GM12864 (cell line): ENCODE measurements at regions not wholly inside any gene's neighbourhood (a gene's known extent, or its start where the extent isn't known, plus 50 kb on each side); places are given as distances from the start of the nearest gene placed in this dataset.

Experiments
- DNase-seq: peaks from one replicate; pipeline ENCODE4 v3.0.0-alpha.2; 2011; ENCODE audit warnings: low read depth
- H3K4me3 ChIP-seq: 2 replicates; pipeline ENCODE4 v1.5.1; 2011; ENCODE audit warnings: mild to moderate bottlenecking, low read depth, low read length, control low read depth
- TF ChIP-seq, protein P1 (sequence below): IDR thresholded peaks from 2 replicates; pipeline ENCODE4 v1.5.1; 2011; ENCODE audit warnings: low read depth, mild to moderate bottlenecking, moderate library complexity, low read length, control low read depth, inconsistent platforms; ENCODE audit errors: missing control alignments

DNA sequence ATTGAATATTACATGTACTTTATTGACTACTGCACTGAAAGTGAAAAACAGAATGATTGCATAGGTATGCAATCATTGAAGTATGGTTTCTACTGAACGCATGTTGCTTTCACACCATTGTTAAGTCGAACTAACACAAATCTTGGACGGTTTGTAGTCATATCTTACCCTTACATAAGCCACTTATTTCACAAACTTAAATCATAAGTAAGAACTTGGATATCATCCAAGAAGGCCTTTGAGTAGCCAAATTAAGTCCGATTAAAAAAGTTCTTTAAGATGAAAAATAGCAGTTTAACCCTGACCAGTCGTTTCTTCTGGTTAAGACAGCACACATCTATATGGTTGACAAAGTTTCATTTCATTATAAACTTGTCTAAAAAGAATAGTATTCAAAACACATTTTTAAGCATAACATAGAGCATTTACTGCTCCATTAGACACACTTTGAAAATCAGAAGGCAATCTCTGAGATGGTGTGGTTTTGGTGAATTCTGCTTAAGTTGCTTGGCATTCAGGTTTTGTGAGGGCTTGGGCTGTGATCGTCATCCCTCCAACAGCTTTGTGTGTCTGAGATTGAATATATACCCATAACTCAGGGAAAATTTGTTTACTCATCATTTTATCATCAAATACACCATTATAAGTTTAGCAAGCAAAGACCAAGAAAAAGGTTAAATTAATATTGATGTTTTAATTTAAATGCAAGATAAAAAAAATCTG, 92.2 kb downstream of the NFKBIZ start:
- TF ChIP-seq, protein P1, sequence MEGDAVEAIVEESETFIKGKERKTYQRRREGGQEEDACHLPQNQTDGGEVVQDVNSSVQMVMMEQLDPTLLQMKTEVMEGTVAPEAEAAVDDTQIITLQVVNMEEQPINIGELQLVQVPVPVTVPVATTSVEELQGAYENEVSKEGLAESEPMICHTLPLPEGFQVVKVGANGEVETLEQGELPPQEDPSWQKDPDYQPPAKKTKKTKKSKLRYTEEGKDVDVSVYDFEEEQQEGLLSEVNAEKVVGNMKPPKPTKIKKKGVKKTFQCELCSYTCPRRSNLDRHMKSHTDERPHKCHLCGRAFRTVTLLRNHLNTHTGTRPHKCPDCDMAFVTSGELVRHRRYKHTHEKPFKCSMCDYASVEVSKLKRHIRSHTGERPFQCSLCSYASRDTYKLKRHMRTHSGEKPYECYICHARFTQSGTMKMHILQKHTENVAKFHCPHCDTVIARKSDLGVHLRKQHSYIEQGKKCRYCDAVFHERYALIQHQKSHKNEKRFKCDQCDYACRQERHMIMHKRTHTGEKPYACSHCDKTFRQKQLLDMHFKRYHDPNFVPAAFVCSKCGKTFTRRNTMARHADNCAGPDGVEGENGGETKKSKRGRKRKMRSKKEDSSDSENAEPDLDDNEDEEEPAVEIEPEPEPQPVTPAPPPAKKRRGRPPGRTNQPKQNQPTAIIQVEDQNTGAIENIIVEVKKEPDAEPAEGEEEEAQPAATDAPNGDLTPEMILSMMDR: no peak
- H3K4me3 ChIP-seq: no peak overlapping the region

DNA sequence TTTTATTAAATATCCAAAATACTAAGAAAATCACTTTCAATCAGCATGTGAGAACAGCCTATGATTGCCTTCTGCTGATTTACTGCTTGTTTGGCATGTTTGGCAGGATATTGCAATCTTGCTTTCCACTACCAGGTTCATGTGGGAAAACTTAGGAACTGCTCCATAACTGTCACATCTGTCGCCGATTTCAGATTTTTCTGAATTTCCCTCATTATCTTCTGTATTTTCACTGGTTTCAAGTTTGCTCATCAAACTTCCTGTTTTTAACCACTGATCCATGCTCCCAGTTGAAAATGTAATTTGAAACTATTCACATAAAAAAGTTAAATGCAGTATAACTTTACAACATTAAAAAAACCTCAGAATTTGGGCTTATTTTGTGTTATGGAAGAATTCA, 93.0 kb downstream of the NFKBIZ start:
- TF ChIP-seq, protein P1: no peak
- H3K4me3 ChIP-seq: no peak overlapping the region
- DNase-seq: no peak

More for the DNA sequence above, 92.2 kb downstream of the NFKBIZ start:
- DNase-seq: no peak

DNA sequence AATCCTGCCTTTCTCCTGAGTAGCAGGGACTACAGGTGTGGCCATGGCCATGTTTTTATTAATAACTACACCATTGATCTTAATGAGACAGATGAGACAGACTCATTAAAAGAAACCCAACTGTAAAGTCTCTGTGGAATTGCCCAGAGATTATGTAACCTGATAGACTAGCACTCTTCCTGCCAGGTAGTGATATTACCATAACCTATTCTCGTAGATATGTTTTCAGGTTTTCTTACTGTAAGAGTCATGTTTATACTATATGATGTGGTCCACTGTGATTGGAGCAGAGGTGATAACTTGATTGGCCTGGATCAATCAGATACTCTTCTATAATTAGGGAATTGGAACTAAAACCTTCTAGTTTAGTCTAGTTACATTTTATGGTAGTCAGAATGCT, 93.7 kb downstream of the NFKBIZ start:
- TF ChIP-seq, protein P1: no peak
- H3K4me3 ChIP-seq: no peak overlapping the region
- DNase-seq: no peak

DNA sequence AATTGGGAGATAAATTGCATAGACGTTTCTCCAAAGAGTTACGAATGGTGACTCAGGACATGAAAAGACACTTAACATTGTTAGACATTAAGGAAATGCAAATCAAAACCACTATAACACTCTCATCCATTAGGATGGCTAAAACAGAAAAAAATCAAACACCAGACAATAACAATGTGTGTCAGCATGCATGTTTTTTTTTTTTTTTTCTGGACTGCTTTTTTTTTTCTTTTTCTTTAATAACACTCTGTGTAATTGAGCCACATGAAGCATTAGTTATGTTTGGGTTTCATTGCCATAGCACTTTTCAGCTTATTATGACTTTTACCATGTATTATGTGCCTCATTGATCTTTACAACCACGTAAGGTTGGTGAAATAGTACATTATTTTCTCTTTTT, 95.0 kb downstream of the NFKBIZ start:
- TF ChIP-seq, protein P1: no peak
- no peak overlapping the region for H3K4me3 ChIP-seq
- DNase-seq: no peak

DNA sequence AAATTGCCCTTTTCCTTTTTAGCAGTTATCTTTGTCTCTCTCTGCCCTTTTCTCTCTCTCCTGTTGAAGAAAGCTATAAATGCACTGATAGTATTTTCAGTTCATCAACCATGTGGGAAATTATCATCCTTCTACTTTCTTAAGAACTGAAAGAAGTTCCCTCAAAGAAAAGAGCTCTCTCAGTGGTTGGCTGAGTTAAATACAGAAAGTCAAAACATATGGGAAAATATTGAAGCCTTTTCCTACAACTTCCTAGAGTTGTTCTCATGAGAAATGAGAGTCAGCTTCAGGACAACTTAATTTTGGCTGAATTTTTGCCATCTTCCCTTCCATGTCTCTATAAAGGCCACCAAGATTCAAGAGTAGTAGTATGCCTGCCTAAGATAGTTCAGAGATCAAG, 96.7 kb downstream of the NFKBIZ start:
- H3K4me3 ChIP-seq: no peak overlapping the region
- TF ChIP-seq, protein P1: no peak
- no peak for DNase-seq

DNA sequence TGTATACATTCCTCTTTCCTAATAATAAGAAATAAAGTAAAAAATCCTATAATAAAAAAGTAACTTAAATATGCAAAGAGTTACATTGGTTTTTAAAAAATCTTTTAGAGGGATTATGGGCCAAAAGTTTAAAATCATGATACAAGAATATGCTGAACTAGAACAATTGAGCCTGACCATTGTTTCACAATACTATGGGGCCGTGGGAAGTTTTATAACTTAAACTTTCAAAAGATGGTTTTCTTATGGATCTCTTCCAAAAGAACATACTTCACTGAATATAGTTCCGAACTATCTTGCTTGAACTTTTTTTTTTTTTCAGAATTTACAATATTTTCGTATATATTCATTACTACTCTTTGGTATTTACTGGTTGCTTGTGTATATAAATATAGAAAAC, 97.6 kb downstream of the NFKBIZ start:
- TF ChIP-seq, protein P1: no peak

DNA sequence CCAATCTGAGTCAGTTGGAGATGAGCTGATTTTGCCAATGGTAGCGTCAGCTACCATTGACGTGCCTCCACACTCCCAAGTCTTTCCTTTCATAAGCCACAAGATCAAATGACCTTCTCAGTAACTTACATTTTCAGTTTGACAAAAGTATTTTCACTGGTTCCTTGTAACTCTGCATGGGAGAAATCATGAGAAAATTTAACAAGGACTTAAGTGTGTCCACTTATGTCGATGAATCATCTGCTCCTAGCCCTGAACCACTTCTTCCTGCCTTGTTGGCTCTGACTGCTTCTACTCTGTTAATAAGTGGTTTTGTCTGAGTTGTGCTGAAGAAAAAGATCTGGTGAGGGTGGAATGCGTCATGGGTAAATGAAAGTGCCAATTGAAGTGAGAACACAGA, 101.2 kb downstream of the NFKBIZ start:
- no peak overlapping the region for H3K4me3 ChIP-seq
- no peak for DNase-seq
- TF ChIP-seq, protein P1: no peak

More for the DNA sequence above, 97.6 kb downstream of the NFKBIZ start:
- DNase-seq: no peak
- H3K4me3 ChIP-seq: no peak overlapping the region
